ENCODE measurements at regions not wholly inside any gene's neighbourhood (a gene's known extent, or its start where the extent isn't known, plus 50 kb on each side); places are given as distances from the start of the nearest gene placed in this dataset.

DNA sequence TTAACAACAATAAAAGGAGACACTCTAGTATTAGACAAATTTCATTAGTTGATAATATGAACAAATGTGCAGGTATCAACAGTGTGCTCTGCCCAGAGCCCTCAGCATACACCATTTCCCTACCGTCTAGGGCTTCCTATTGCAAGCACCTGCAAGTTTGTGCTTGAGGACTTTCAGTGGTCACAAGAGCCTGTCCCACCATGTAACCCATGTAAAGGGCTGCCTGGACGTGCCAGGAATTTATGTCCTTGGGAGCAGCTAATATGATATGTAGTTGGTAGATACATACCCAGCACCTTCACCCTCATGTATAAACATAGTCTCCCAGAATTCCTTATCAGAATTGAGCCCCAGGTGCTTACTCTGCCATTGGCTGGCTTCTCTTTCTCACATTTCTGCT lies 128.0 kb downstream of the UFM1 start:
- Mint-ChIP-seq H3K27me3 (no peaks in the 10 kb centered on the region), H3K4me1 (no peaks in the 10 kb centered on the region), H3K27ac (no peak overlapping the region), H3K9me3 (no peaks in the 10 kb centered on the region), H3K4me3 (no peak overlapping the region), H3K36me3 (ENCODE audit: low read depth) (no peaks in the 10 kb centered on the region)
- DNase-seq (no peak), ATAC-seq (no peak)

DNA sequence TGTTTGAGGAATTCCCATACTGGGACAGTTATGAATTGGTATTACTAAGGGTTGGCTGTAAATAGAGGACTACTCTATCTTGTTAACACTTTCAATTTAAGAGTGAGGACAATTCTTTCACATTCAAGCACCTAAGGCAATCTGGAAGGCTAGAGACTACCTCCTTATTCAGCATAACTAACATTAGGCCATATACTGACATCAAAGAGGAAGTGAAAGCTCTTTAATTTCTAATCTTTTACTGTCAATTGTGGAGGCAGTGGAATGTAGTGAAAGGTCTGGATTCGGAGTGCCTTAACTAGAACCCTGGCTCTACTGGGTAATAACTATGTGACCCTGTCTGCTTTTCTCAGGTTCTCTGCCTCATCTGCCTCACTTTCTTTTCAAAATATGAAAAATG lies 134.0 kb downstream of the UFM1 start:
- H3K4me3 Mint-ChIP-seq = no peak overlapping the region
- ATAC-seq = no peak
- peaks cover 2% of the 10 kb centered on the region for H3K27me3 Mint-ChIP-seq
- H3K27ac Mint-ChIP-seq = no peak overlapping the region
- no peak for DNase-seq
- no peaks in the 10 kb centered on the region for H3K4me1 Mint-ChIP-seq
- H3K36me3 Mint-ChIP-seq (ENCODE audit: low read depth) = no peaks in the 10 kb centered on the region
- no peaks in the 10 kb centered on the region for H3K9me3 Mint-ChIP-seq

DNA sequence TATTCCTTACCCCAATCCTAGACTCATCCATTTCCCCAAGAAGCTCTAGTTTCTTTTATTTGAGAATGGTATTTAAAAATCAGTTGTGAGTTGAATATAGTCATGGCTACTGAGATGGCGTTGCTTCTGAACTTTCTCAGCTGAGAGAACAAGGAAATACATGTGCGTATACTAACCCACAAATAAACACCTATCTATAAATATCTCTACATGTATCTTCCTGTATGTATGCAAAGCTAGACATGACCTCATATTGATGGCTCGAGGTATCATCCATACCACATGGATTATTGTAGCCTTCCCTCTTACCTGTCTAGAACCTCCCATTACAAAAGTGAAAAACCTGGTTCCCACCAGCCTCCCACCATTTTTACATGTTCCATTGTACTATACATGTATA lies 141.0 kb downstream of the UFM1 start:
- no peak overlapping the region for H3K27ac Mint-ChIP-seq
- no peaks in the 10 kb centered on the region for H3K9me3 Mint-ChIP-seq
- H3K4me1 Mint-ChIP-seq = no peaks in the 10 kb centered on the region
- H3K4me3 Mint-ChIP-seq = no peak overlapping the region
- ATAC-seq (no peak), DNase-seq (no peak)
- peaks cover 2% of the 10 kb centered on the region for H3K27me3 Mint-ChIP-seq
- H3K36me3 Mint-ChIP-seq (ENCODE audit: low read depth) = no peaks in the 10 kb centered on the region

DNA sequence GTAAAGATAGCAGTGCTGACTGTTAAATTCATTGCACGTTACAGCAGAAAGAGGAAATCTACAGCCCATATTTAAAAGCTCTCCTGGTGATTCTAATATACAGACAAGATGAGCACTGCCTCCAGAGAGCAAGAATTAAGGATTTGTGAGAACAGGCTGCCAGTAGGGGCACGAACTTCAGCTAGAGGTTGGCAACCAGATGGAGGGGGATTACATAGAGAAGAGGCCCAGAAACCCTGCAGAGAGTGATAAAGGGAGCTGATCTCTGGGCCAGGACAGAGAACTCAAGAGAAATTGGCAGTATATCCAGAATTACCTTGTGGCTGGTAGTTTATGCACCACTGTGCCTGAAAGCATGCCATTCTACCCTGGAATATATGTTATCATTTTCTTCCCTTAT lies 144.8 kb downstream of the UFM1 start:
- no peak overlapping the region for H3K27ac Mint-ChIP-seq
- H3K36me3 Mint-ChIP-seq (ENCODE audit: low read depth) = no peaks in the 10 kb centered on the region
- DNase-seq (no peak), ATAC-seq (no peak)
- H3K27me3 Mint-ChIP-seq = no peaks in the 10 kb centered on the region
- peaks cover 12% of the 10 kb centered on the region for H3K9me3 Mint-ChIP-seq
- no peak overlapping the region for H3K4me3 Mint-ChIP-seq
- no peaks in the 10 kb centered on the region for H3K4me1 Mint-ChIP-seq

DNA sequence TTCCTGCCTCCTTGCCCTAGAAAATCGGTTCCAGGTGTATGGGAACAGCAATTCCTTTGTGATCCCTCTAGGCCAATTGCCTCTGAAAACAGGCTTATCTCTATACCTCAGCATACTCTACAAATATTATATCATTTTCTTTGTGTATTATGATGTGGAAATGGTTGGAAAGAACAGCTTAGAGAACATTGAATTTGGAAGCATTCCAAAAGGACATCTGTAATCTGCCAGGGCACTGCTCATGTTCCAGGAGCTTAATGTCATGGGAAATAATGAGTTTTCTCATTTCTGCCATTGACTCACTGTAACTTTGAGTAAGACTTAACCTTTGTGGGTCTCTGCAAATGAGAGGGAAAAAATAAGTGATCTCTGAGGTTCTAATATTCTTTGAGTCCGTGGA lies 147.3 kb downstream of the UFM1 start:
- DNase-seq = no peak
- ATAC-seq = no peak
- Mint-ChIP-seq H3K9me3 (peaks cover 12% of the 10 kb centered on the region), H3K4me3 (no peak overlapping the region), H3K36me3 (ENCODE audit: low read depth) (no peaks in the 10 kb centered on the region), H3K27me3 (no peaks in the 10 kb centered on the region), H3K4me1 (no peaks in the 10 kb centered on the region), H3K27ac (no peak overlapping the region)

DNA sequence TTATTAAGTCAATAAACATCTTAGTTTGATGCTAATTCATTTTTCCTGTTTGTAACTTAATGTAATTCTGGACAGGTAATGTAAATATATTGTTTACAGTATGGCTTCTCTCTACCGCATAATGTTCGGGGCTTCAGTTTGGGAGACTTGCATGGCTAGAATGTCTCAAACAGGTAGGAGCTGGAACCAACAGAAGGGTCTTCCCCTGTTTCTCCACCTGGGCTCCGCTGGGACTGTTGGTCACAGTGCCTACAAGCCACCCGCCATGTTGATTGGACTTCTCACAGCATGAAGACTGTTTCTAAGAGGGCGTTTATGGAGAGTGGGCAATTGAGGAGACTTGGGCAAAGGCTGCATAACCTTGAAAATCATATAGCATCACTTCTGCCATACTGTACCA lies 148.6 kb downstream of the UFM1 start:
- no peak overlapping the region for H3K27ac Mint-ChIP-seq
- H3K9me3 Mint-ChIP-seq = peaks cover 12% of the 10 kb centered on the region
- no peak for DNase-seq
- H3K27me3 Mint-ChIP-seq = no peaks in the 10 kb centered on the region
- ATAC-seq = no peak
- H3K4me1 Mint-ChIP-seq = no peaks in the 10 kb centered on the region
- no peak overlapping the region for H3K4me3 Mint-ChIP-seq
- no peaks in the 10 kb centered on the region for H3K36me3 Mint-ChIP-seq (ENCODE audit: low read depth)

DNA sequence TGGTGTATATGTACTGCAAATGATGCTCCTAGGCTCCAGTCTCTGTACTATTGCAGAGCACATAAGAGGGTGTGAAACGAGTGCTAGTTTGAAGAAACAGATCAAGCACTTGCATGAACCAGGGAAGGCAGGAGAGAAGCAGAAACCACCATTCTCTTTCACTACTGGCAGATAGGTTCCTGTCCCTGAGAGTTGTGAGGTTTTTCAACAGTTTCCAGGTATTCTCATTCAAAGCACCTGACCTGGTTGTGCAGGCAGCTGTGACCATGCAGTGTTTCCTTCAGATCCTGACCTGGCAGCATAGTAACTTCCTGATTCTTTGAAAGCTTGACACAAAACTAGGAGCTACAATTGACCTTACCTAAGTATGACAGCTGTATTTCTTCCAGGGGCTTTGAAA lies 164.9 kb downstream of the UFM1 start:
- ATAC-seq = no peak
- no peak overlapping the region for H3K27ac Mint-ChIP-seq
- no peaks in the 10 kb centered on the region for H3K9me3 Mint-ChIP-seq
- no peaks in the 10 kb centered on the region for H3K36me3 Mint-ChIP-seq (ENCODE audit: low read depth)
- H3K27me3 Mint-ChIP-seq = peaks cover 2% of the 10 kb centered on the region
- no peak overlapping the region for H3K4me3 Mint-ChIP-seq
- no peaks in the 10 kb centered on the region for H3K4me1 Mint-ChIP-seq
- DNase-seq = no peak

DNA sequence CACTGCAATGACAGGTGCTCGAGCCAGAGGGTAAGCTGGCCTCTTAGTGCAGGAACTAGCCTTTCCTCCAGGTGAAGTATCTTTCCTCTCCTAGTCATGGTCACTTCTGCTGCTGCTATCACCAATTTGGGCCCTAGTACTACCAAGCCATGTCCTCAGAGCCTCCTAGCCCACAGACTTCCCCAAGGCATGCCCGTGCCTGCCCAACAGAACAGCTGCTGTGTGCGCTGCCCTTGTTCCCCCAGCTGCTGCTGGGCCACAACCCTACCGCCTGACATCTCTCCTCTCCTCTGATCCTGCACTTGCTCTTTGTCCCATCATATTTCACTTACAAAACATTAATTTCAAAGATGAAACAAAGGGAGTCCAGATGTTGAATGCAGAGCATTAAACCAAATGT lies 168.5 kb upstream of the FREM2 start:
- H3K4me3 Mint-ChIP-seq = no peak overlapping the region
- H3K27me3 Mint-ChIP-seq = peaks cover 4% of the 10 kb centered on the region
- DNase-seq (no peak), ATAC-seq (no peak)
- H3K9me3 Mint-ChIP-seq = no peaks in the 10 kb centered on the region
- no peak overlapping the region for H3K27ac Mint-ChIP-seq
- H3K36me3 Mint-ChIP-seq (ENCODE audit: low read depth) = no peaks in the 10 kb centered on the region
- H3K4me1 Mint-ChIP-seq = no peaks in the 10 kb centered on the region

DNA sequence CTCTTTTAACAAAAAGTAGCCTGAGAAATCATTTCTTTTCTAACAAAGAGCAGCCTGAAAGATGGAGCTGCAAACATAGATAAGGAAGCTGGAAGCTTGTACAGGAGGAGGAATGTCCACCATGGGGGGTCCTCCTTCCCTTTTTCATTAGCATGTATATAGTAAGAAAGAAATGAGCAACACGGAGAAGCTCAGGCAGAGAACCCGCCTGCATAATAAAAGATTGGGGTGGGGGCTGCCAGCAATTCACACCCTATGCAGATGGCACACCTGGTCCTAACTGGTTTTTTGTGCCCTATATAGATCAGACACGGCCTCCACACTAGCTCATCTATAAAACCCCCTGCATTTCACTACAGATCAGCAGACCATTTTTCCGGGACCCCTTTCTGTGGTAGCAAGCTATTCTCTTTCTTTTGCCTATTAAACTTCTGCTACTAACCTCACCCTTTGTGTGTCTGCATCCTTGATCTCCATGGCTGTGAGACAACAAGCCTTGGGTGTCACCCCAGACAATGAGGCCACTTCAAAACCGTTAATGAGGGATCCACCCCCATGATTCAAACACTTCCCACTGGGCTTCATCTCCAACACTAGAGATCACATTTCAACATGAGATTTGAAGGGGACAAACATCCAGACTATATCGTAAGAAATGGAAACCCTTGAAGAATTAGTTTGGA lies 167.5 kb upstream of the FREM2 start:
- ATAC-seq (no peak), DNase-seq (no peak)
- Mint-ChIP-seq H3K36me3 (ENCODE audit: low read depth) (no peaks in the 10 kb centered on the region), H3K27me3 (peaks cover 4% of the 10 kb centered on the region), H3K4me3 (no peak overlapping the region), H3K4me1 (no peaks in the 10 kb centered on the region), H3K27ac (no peak overlapping the region), H3K9me3 (no peaks in the 10 kb centered on the region)

DNA sequence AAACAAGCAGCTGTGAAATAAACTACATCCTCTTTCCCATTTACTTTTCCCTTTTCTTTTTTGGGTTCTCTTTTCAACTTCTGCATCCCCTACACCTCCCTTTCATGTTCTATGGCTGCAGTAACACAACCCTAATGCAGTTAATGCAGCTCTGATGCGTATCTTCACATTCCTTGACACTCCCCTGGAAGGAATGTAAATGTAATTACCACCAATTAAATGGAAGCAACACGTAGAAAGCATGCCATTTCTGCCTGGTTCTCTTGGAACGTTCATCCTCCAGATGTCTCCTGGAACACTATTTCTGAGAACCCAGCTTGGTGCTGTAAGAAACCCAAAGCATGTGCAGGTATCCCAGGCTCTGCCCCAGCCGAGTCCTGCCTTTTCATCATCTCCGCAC lies 166.8 kb upstream of the FREM2 start:
- no peaks in the 10 kb centered on the region for H3K4me1 Mint-ChIP-seq
- no peaks in the 10 kb centered on the region for H3K9me3 Mint-ChIP-seq
- H3K36me3 Mint-ChIP-seq (ENCODE audit: low read depth) = no peaks in the 10 kb centered on the region
- DNase-seq = no peak
- ATAC-seq = no peak
- peaks cover 4% of the 10 kb centered on the region for H3K27me3 Mint-ChIP-seq
- no peak overlapping the region for H3K4me3 Mint-ChIP-seq
- no peak overlapping the region for H3K27ac Mint-ChIP-seq

DNA sequence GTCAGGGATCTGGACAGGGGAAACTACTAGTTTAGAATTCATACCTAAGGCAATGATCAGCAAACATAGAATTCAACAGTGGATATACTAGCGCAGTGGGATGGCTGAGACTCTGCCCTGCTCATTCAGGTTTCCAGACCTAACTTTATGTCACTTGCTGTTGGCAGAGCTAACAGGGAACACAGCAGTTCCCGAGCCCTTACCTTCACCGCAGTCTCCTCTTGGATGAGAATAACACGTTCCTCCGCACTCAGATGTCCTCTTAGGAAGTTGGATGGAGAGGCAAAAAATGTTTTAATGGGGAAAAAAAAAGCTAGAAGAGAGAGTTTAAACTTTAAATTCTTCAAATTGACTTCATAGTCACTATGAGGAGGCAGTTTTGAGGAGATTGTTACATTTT lies 159.7 kb upstream of the FREM2 start:
- H3K27ac Mint-ChIP-seq = no peak overlapping the region
- DNase-seq (no peak), ATAC-seq (no peak)
- H3K4me1 Mint-ChIP-seq = no peaks in the 10 kb centered on the region
- no peak overlapping the region for H3K4me3 Mint-ChIP-seq
- H3K27me3 Mint-ChIP-seq = no peaks in the 10 kb centered on the region
- H3K36me3 Mint-ChIP-seq (ENCODE audit: low read depth) = no peaks in the 10 kb centered on the region
- no peaks in the 10 kb centered on the region for H3K9me3 Mint-ChIP-seq

DNA sequence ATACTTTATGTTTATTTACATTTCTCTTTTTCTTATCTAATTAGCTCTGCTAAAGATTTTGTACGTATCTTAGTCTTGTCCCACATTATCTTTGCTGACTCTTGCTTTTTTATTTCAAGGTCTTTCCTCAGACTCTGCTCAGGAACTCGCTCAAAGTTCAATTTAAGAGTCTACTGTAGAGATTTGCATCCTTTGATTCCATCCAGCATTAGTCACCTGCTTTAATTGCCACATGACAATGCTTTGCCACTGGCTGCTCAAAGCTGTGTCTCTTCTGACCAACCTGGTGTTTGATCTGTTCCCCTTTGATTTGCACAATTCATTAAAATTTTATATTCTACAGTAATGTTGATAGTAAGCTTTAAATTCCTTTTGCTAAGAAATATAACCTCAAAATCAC lies 157.9 kb upstream of the FREM2 start:
- H3K4me1 Mint-ChIP-seq = no peaks in the 10 kb centered on the region
- no peaks in the 10 kb centered on the region for H3K9me3 Mint-ChIP-seq
- DNase-seq (no peak), ATAC-seq (no peak)
- H3K4me3 Mint-ChIP-seq = no peak overlapping the region
- no peaks in the 10 kb centered on the region for H3K36me3 Mint-ChIP-seq (ENCODE audit: low read depth)
- no peaks in the 10 kb centered on the region for H3K27me3 Mint-ChIP-seq
- H3K27ac Mint-ChIP-seq = no peak overlapping the region

DNA sequence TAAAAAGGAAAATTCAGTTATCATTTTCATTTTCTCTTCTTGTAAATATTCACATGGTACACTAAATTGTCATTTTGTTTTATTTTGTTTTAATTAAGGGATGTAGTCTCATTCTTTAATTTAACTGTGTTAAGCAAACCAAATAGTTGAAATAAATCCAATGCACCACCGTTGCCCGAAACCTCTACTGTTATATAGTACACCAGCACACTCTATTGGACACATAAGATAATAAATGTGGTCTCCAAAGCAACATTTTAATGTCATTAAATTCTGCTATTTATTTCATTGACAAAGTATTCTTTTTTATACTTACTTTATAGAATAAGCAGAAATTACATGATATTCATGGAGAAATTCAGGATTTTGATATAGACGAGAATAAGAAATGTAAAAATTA lies 156.4 kb upstream of the FREM2 start:
- no peaks in the 10 kb centered on the region for H3K9me3 Mint-ChIP-seq
- no peak for ATAC-seq

DNA sequence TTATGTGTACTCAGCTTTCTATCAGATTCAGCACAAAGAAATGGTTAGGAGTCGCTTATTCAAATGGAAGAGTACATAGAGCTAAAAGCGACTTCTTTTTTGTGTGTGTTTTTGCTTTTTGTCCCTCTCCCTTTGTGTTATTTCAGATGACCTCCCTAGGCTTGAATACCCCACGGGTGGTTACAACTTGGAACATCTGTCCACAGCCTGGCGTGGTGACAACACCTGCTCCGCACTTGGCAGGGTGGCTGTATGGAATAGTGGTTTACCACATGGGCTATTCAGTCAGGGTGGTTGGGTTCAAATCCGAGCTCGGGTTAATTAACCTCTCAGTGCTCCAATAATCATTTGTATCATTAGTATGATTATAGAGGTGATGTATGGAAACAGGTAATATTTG lies 151.6 kb upstream of the FREM2 start:
- H3K4me1 Mint-ChIP-seq = no peaks in the 10 kb centered on the region
- ATAC-seq (no peak), DNase-seq (no peak)
- H3K36me3 Mint-ChIP-seq (ENCODE audit: low read depth) = no peaks in the 10 kb centered on the region
- H3K4me3 Mint-ChIP-seq = no peak overlapping the region
- no peaks in the 10 kb centered on the region for H3K27me3 Mint-ChIP-seq
- no peak overlapping the region for H3K27ac Mint-ChIP-seq
- no peaks in the 10 kb centered on the region for H3K9me3 Mint-ChIP-seq

More for the DNA sequence above, 156.4 kb upstream of the FREM2 start:
- H3K36me3 Mint-ChIP-seq (ENCODE audit: low read depth) = no peaks in the 10 kb centered on the region
- no peak for DNase-seq
- no peak overlapping the region for H3K4me3 Mint-ChIP-seq
- H3K27ac Mint-ChIP-seq = no peak overlapping the region
- H3K27me3 Mint-ChIP-seq = no peaks in the 10 kb centered on the region
- H3K4me1 Mint-ChIP-seq = no peaks in the 10 kb centered on the region

DNA sequence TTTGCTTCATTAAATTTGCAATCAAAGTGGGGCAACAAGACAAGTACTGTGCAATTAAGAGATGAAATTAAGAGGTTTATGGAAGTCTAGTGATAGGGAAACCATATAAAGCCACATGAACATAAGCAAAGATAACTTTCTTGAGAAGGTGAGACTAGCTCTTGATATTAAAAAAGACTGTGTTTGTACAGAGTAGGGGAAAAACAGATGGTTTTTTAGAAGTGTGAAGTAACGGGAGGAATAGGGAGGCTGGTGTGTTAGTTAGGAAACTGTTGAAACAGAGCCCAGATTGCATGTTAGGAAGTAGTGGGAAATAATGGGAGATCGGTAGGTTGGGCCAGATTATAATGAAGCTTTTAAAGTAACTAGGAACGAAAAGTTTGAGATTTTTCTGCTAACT lies 149.8 kb upstream of the FREM2 start:
- H3K4me1 Mint-ChIP-seq = no peaks in the 10 kb centered on the region
- no peaks in the 10 kb centered on the region for H3K9me3 Mint-ChIP-seq
- no peak overlapping the region for H3K4me3 Mint-ChIP-seq
- ATAC-seq (no peak), DNase-seq (no peak)
- no peaks in the 10 kb centered on the region for H3K27me3 Mint-ChIP-seq
- H3K27ac Mint-ChIP-seq = no peak overlapping the region
- no peaks in the 10 kb centered on the region for H3K36me3 Mint-ChIP-seq (ENCODE audit: low read depth)

DNA sequence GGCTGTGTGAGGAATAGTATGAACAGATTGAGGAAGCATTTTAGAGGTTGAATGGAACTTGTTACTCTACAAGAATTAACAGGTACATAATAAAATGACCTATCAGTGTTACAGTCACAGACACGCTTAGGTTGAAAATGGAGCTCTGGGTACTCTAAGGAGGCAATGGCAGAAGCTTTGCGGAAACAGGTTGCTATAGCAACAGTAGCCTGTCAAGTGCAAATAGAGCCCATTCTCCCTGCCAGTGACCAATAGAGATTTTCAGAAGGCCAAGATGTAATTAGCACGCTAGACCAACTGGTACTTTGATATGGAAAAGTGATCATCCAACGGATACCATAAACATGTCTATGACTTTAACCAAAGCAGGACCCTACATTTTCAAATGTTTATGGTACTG lies 148.5 kb upstream of the FREM2 start:
- no peaks in the 10 kb centered on the region for H3K27me3 Mint-ChIP-seq
- H3K9me3 Mint-ChIP-seq = no peaks in the 10 kb centered on the region
- H3K27ac Mint-ChIP-seq = no peak overlapping the region
- DNase-seq (no peak), ATAC-seq (no peak)
- no peaks in the 10 kb centered on the region for H3K36me3 Mint-ChIP-seq (ENCODE audit: low read depth)
- H3K4me1 Mint-ChIP-seq = no peaks in the 10 kb centered on the region
- no peak overlapping the region for H3K4me3 Mint-ChIP-seq

Measured in activated naive CD8-positive, alpha-beta T cell treated with anti-CD3 and anti-CD28 coated beads, Interleukin-2, amount 50 U/mL, for 24 hours (primary cell).